Endodermal cell (in vitro differentiated cells): ENCODE measurements at regions not wholly inside any gene's neighbourhood (a gene's known extent, or its start where the extent isn't known, plus 50 kb on each side); places are given as distances from the start of the nearest gene placed in this dataset.

Source experiments
- DNase-seq: peaks from one replicate; pipeline ENCODE4 v3.0.0-alpha.2; 2017
- H3K27ac ChIP-seq: 2 replicates; pipeline ENCODE4 v1.5.1; 2013; ENCODE audit warnings: mild to moderate bottlenecking, low read depth, low read length, moderate library complexity
- H3K27me3 ChIP-seq: 2 replicates; pipeline ENCODE4 v1.6.1; 2013; ENCODE audit warnings: mild to moderate bottlenecking, low read length, moderate library complexity; ENCODE audit not compliant: insufficient read depth, control insufficient read depth, poor library complexity, severe bottlenecking
- H3K36me3 ChIP-seq: 2 replicates; pipeline ENCODE4 v1.7.0; 2013; ENCODE audit warnings: mild to moderate bottlenecking, low read length, moderate library complexity; ENCODE audit not compliant: control insufficient read depth, insufficient read depth
- H3K4me1 ChIP-seq: one replicate; pipeline ENCODE4 v1.7.0; 2013; ENCODE audit warnings: low read length; ENCODE audit not compliant: control insufficient read depth, insufficient read depth
- H3K4me3 ChIP-seq: 2 replicates; pipeline ENCODE4 v1.5.1; 2013; ENCODE audit warnings: mild to moderate bottlenecking, low read length, moderate library complexity
- H3K9ac ChIP-seq: 2 replicates; pipeline ENCODE4 v1.6.1; 2013; ENCODE audit warnings: mild to moderate bottlenecking, low read length, moderate library complexity; ENCODE audit not compliant: poor library complexity, severe bottlenecking; ENCODE audit errors: extremely low read depth
- H3K9me3 ChIP-seq: 2 replicates; pipeline ENCODE4 v1.6.1; 2013; ENCODE audit warnings: mild to moderate bottlenecking, low read length, moderate library complexity; ENCODE audit not compliant: control insufficient read depth
- H3K27ac Mint-ChIP-seq: 2 replicates; pipeline ENCODE4 v1.8.0; 2020; ENCODE audit warnings: mixed read lengths
- H3K27me3 Mint-ChIP-seq: 2 replicates; pipeline ENCODE4 v1.8.0; 2021; ENCODE audit warnings: mild to moderate bottlenecking, mixed read lengths; ENCODE audit not compliant: insufficient read depth
- H3K36me3 Mint-ChIP-seq: 2 replicates; pipeline ENCODE4 v1.8.0; 2020; ENCODE audit warnings: low read depth, mixed read lengths
- H3K4me1 Mint-ChIP-seq: 2 replicates; pipeline ENCODE4 v1.8.0; 2020; ENCODE audit warnings: mixed read lengths
- H3K4me3 Mint-ChIP-seq: 2 replicates; pipeline ENCODE4 v1.8.0; 2020; ENCODE audit warnings: mild to moderate bottlenecking, moderate library complexity, mixed read lengths
- H3K9me3 Mint-ChIP-seq: 2 replicates; pipeline ENCODE4 v1.8.0; 2020; ENCODE audit warnings: mild to moderate bottlenecking, mixed read lengths
- CTCF ChIP-seq: fragments of 200-600 bp; sonication (generic); conservative IDR thresholded peaks from 2 replicates; pipeline ENCODE4 v1.5.0; 2021; ENCODE audit warnings: antibody characterized with exemption, mild to moderate bottlenecking
- WGBS, 2 experiments: methylation state at CpG; one replicate each; pipeline versions ENCODE4 v1.1.5 to v1.1.7; 2013; ENCODE audit warnings: missing lambda C conversion rate in 2 of 2, mixed read lengths in 1 of 2; ENCODE audit not compliant: insufficient coverage in 1 of 2, insufficient read length in 1 of 2; 5-methylcytosine and 5-hydroxymethylcytosine counted together

GRCh38 chr2:137893145-137893544 lies 71.1 kb upstream of the HNMT start:
- Histone ChIP-seq H3K36me3 (no peaks in the 10 kb centered on the region), H3K4me1 (peaks cover 7% of the 10 kb centered on the region), H3K9me3 (peaks cover 7% of the 10 kb centered on the region), H3K27me3 (no peaks in the 10 kb centered on the region), H3K4me3 (no peak overlapping the region), H3K9ac (no peak overlapping the region), H3K27ac (peak overlapping the region; percentile 51)
- Mint-ChIP-seq H3K27ac (no peak overlapping the region), H3K9me3 (no peaks in the 10 kb centered on the region), H3K36me3 (no peaks in the 10 kb centered on the region), H3K27me3 (no peaks in the 10 kb centered on the region), H3K4me3 (no peak overlapping the region), H3K4me1 (peaks cover 19% of the 10 kb centered on the region)
- TF ChIP-seq CTCF = no peak
- WGBS, 2 experiments = 78 to 91% methylated on average over 1 to 2 of the region's 2 CpGs
- no peak for DNase-seq

DNA sequence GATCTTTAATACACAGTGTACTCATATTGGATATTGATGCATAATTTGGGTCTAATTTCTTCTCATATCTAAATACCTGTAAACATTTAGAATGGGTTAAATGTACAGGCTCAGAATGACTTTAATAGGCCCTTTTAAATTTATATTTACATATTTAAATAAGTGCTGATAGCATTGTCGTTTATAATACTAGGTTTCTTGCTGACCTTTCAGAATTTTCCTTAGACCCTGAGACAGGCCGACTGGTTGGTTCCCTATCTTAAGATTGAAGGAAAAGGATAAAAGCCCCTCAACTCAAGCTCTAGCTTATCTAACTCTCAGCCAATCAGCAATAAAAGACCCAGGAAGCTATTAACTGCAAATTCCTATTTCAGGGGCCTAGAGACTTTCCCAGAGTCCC lies 67.8 kb upstream of the HNMT start:
- no peak for TF ChIP-seq CTCF
- no peak overlapping the region for H3K9ac ChIP-seq
- H3K27me3 ChIP-seq = no peaks in the 10 kb centered on the region
- Mint-ChIP-seq H3K36me3 (no peaks in the 10 kb centered on the region), H3K27me3 (no peaks in the 10 kb centered on the region), H3K9me3 (no peaks in the 10 kb centered on the region), H3K27ac (no peak overlapping the region), H3K4me1 (peaks cover 12% of the 10 kb centered on the region), H3K4me3 (no peak overlapping the region)
- H3K27ac ChIP-seq = no peak overlapping the region
- peaks cover 7% of the 10 kb centered on the region for H3K4me1 ChIP-seq
- 83 to 100% methylated on average over 2 of the region's 2 CpGs for WGBS, 2 experiments
- no peaks in the 10 kb centered on the region for H3K36me3 ChIP-seq
- no peak overlapping the region for H3K4me3 ChIP-seq
- H3K9me3 ChIP-seq = peaks cover 7% of the 10 kb centered on the region
- DNase-seq = no peak

- H3K27ac Mint-ChIP-seq = no peak overlapping the region
- Histone ChIP-seq H3K36me3 (no peaks in the 10 kb centered on the region), H3K9me3 (peaks cover 7% of the 10 kb centered on the region), H3K27me3 (no peaks in the 10 kb centered on the region), H3K9ac (no peak overlapping the region), H3K4me1 (peaks cover 7% of the 10 kb centered on the region), H3K4me3 (no peak overlapping the region), H3K27ac (no peak overlapping the region)
- H3K4me1 Mint-ChIP-seq = peaks cover 12% of the 10 kb centered on the region
- no peak overlapping the region for H3K4me3 Mint-ChIP-seq
- no peaks in the 10 kb centered on the region for H3K9me3 Mint-ChIP-seq
- H3K36me3 Mint-ChIP-seq = no peaks in the 10 kb centered on the region
- WGBS, 2 experiments = 84 to 100% methylated on average over 1 of the region's 1 CpG
- DNase-seq = no peak
- no peak for TF ChIP-seq CTCF
- H3K27me3 Mint-ChIP-seq = no peaks in the 10 kb centered on the region
These were observed 67.2 kb upstream of the HNMT start for GRCh38 chr2:137897082-137897481.
